Stimulated activated CD4-positive, alpha-beta T cell treated with anti-CD3 and anti-CD28 coated beads, Interleukin-1b, Interleukin-23, amount 100 ng/mL, for 1 hour (primary cell): ENCODE measurements at regions not wholly inside any gene's neighbourhood (a gene's known extent, or its start where the extent isn't known, plus 50 kb on each side); places are given as distances from the start of the nearest gene placed in this dataset.

Experiments used
- DNase-seq, 2 donors: peaks; one replicate each; pipeline ENCODE4 v3.0.0-alpha.2; 2020; ENCODE audit warnings: low read depth in 2 of 2

DNA sequence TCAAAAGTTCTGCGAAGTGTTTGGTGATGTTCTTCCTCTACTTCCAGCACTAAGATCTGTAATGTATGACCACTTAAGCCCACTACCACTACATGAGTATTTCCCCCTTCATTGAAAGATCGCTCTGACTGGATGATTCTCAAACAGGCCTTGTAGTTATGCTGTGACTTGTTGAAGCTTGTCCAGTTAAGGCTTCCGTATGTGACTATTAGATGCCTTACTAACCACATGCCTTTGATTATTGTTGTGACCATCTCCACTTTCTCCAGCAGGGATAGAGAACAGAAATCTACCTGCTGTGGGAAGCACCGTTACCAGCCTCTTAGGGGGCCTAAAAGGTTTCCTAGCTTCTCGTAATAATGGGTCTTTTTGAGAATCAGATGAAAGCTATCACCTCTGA is 81.1 kb downstream of the NOC3L start:
- DNase-seq, result no peak

GRCh38 chr10:94282369-94282768 is 80.4 kb downstream of the NOC3L start:
- no peak for DNase-seq
